ENCODE measurements at regions not wholly inside any gene's neighbourhood (a gene's known extent, or its start where the extent isn't known, plus 50 kb on each side); places are given as distances from the start of the nearest gene placed in this dataset.
A peak's percentile ranks its signal among the peaks of the same experiment; 100 is the strongest.
"Not testable (repeated sequence)": the region's sequence is repeated elsewhere in the genome, so short reads cannot be mapped to it uniquely, and the experiment has no call there.

GRCh38 chr17:54408731-54409130, 491.9 kb upstream of the TOM1L1 start:
- Histone ChIP-seq H3K27ac (no peak overlapping the region), H3K27me3 (no peaks in the 10 kb centered on the region), H3K4me1 (no peaks in the 10 kb centered on the region), H3K4me3 (no peak overlapping the region), H3K9me3 (replicated peaks) (no peaks in the 10 kb centered on the region), H3K36me3 (no peaks in the 10 kb centered on the region)
- DNase-seq: no peak

GRCh38 chr17:54418467-54418866, 482.2 kb upstream of the TOM1L1 start:
- DNase-seq: no peak
- Histone ChIP-seq H3K9me3 (replicated peaks) (no peaks in the 10 kb centered on the region), H3K27me3 (no peaks in the 10 kb centered on the region), H3K36me3 (no peaks in the 10 kb centered on the region), H3K27ac (no peak overlapping the region), H3K4me1 (no peaks in the 10 kb centered on the region), H3K4me3 (no peak overlapping the region)

- Histone ChIP-seq H3K9me3 (replicated peaks) (no peaks in the 10 kb centered on the region), H3K27me3 (no peaks in the 10 kb centered on the region), H3K27ac (no peak overlapping the region), H3K4me1 (no peaks in the 10 kb centered on the region), H3K36me3 (no peaks in the 10 kb centered on the region), H3K4me3 (no peak overlapping the region)
- DNase-seq: no peak
Observed at GRCh38 chr17:54425671-54426070, 475.0 kb upstream of the TOM1L1 start.

GRCh38 chr17:54426296-54426886, 474.3 kb upstream of the TOM1L1 start:
- H3K9me3 ChIP-seq (replicated peaks): no peaks in the 10 kb centered on the region
- no peak overlapping the region for H3K27ac ChIP-seq
- no peaks in the 10 kb centered on the region for H3K4me1 ChIP-seq
- H3K27me3 ChIP-seq: no peaks in the 10 kb centered on the region
- no peaks in the 10 kb centered on the region for H3K36me3 ChIP-seq
- peak in 1 of 2 experiments; percentile 42 for DNase-seq
- H3K4me3 ChIP-seq: no peak overlapping the region

DNA sequence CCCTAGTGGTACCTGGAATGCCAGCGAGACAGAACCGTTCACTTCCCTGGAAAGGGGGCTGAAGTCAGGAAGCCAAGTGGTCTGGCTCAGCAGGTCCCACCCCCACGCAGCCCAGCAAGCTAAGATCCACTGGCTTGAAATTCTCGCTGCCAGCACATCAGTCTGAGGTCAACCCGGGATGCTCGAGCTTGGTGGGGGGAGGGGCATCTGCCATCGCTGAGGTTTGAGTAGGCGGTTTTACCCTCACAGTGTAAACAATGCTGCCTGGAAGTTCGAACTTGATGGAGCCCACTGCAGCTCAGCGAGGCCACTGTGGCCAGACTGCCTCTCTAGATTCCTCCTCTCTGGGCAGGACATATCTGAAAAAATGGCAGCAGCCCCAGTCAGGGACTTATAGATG, 464.7 kb upstream of the TOM1L1 start:
- Histone ChIP-seq H3K4me1 (no peaks in the 10 kb centered on the region), H3K27me3 (no peaks in the 10 kb centered on the region), H3K27ac (no peak overlapping the region), H3K9me3 (replicated peaks) (no peaks in the 10 kb centered on the region), H3K36me3 (no peaks in the 10 kb centered on the region), H3K4me3 (no peak overlapping the region)
- no peak for DNase-seq

DNA sequence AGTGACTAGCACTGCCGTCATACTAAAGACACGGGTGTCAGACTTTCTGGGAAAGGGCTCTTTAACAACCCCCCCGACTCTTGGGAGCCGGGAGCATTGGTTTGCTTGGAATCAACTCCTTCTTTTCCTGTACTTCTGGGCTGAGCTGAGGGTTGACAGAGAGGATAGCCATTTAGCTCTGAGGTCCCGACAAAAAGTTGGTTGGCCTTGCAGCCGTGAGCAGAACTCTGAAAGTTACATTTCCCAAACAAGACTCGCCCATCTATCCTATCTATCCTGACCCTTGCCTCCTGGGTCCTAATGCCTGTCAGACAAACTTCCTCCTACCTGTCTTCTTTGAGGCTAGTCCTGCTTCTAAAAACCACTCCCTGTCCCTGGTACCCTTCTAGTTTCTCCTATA, 460.8 kb upstream of the TOM1L1 start:
- no peaks in the 10 kb centered on the region for H3K4me1 ChIP-seq
- H3K27ac ChIP-seq: no peak overlapping the region
- H3K9me3 ChIP-seq (replicated peaks): no peaks in the 10 kb centered on the region
- H3K36me3 ChIP-seq: no peaks in the 10 kb centered on the region
- no peak for DNase-seq
- H3K27me3 ChIP-seq: no peaks in the 10 kb centered on the region
- H3K4me3 ChIP-seq: no peak overlapping the region

DNA sequence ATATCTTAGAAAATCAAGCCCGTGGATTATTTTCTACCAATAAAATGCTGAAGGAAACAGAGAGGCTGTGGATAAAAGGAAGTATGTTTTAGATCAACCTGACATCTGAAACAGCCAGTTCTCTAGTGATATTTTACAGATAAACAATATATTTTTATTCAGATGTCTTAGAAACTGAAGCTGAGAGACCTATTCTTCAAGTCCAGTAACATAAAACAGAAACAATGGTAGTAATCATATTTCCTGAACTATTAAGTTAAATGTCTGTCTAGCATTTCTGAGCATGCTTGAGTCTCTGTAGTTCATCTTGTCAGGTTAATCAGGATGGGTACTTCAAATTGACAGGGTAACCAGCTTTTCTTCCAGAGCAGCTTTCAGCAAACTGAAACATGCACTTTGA, 449.6 kb upstream of the TOM1L1 start:
- no peak for DNase-seq
- Histone ChIP-seq H3K4me3 (no peak overlapping the region), H3K27me3 (no peaks in the 10 kb centered on the region), H3K9me3 (replicated peaks) (no peaks in the 10 kb centered on the region; the same call in 1 of the 2 replicates), H3K27ac (no peak overlapping the region), H3K4me1 (no peaks in the 10 kb centered on the region), H3K36me3 (no peaks in the 10 kb centered on the region)

GRCh38 chr17:54452666-54453348, 447.8 kb upstream of the TOM1L1 start:
- H3K4me3 ChIP-seq: no peak overlapping the region
- no peaks in the 10 kb centered on the region; the same call in 1 of the 2 replicates for H3K9me3 ChIP-seq (replicated peaks)
- no peaks in the 10 kb centered on the region for H3K36me3 ChIP-seq
- no peak overlapping the region for H3K27ac ChIP-seq
- H3K27me3 ChIP-seq: no peaks in the 10 kb centered on the region
- no peaks in the 10 kb centered on the region for H3K4me1 ChIP-seq
- no peak for DNase-seq

DNA sequence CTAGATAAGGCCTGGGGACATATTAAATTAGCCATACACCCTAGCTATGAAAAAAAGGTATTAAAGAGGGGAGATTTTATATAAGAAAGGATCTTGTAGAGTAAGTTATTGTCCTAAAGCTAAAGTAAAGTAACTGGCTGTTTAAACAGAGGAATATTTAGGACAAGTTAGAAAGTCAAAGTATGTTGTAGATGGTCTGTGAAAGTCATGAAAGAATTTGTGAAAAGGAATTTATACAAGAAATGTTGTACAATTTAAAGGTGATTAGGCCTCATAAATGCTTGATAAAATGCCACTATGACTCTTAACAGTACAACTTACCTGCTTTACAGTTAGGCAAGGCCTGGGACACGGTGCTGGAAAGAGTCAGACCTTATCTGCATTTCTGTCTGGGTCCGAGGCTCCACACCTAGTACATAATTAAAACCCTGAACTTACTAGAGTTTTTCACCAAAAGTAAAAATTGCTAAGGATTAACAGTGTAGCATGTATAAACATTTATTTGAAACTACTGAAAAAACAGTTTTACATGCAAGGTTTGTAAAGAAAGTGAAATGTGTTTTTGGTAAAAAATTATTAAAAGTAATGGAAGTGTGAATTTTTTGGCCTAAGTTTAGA, 445.3 kb upstream of the TOM1L1 start:
- DNase-seq: no peak
- H3K36me3 ChIP-seq: no peaks in the 10 kb centered on the region
- H3K9me3 ChIP-seq (replicated peaks): no peaks in the 10 kb centered on the region; the same call in 1 of the 2 replicates
- no peaks in the 10 kb centered on the region for H3K4me1 ChIP-seq
- H3K4me3 ChIP-seq: no peak overlapping the region
- H3K27me3 ChIP-seq: no peaks in the 10 kb centered on the region
- no peak overlapping the region for H3K27ac ChIP-seq

DNA sequence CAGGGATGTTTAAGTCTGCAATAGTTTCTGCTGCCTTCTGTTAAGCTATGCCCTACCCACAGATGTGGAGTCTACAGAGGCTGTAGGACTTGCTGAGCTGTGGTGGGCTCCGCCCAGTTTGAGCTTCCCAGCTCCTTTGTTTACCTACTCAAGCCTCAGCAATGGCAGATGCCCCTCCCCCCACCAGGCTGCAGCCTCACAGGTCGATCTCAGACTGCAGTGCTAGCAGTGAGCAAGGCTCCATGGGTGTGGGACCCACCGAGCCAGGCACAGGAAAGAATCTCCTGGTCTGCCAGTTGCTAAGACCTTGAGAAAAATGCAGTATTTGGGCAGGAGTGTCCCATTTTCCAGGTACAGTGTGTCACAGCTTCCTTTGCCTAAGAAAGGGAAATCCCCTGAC, 435.2 kb upstream of the TOM1L1 start:
- not testable (repeated sequence) for H3K4me3 ChIP-seq; H3K4me1 ChIP-seq; H3K36me3 ChIP-seq; H3K27ac ChIP-seq; H3K27me3 ChIP-seq; H3K9me3 ChIP-seq (replicated peaks); DNase-seq

DNA sequence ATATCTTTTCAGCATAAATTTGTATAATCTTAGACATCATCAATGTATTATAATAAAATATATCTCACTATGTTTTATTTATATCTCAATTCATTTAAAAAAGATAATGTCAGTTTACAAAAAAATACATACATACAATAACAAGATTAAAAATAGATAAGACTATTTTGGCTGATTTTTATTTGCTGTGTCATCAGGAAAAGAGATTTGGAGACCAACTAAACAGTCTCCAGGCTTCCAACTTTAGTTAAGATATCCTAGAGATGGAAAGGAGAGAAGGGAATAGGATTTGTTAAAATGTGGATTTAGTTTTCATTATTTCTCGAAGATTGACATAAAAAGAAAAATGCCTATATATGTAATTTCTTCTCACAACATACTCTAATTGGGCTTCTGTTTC, 433.8 kb upstream of the TOM1L1 start:
- no peaks in the 10 kb centered on the region for H3K27me3 ChIP-seq
- H3K4me3 ChIP-seq: no peak overlapping the region
- no peaks in the 10 kb centered on the region for H3K4me1 ChIP-seq
- no peaks in the 10 kb centered on the region for H3K36me3 ChIP-seq
- no peak overlapping the region for H3K27ac ChIP-seq
- DNase-seq: no peak
- H3K9me3 ChIP-seq (replicated peaks): no peaks in the 10 kb centered on the region

- DNase-seq: no peak
- H3K27me3 ChIP-seq: no peaks in the 10 kb centered on the region
- no peaks in the 10 kb centered on the region for H3K36me3 ChIP-seq
- H3K9me3 ChIP-seq (replicated peaks): no peaks in the 10 kb centered on the region
- no peaks in the 10 kb centered on the region for H3K4me1 ChIP-seq
- H3K27ac ChIP-seq: no peak overlapping the region
- no peak overlapping the region for H3K4me3 ChIP-seq
Observed at GRCh38 chr17:54482843-54483242, 417.8 kb upstream of the TOM1L1 start.

DNA sequence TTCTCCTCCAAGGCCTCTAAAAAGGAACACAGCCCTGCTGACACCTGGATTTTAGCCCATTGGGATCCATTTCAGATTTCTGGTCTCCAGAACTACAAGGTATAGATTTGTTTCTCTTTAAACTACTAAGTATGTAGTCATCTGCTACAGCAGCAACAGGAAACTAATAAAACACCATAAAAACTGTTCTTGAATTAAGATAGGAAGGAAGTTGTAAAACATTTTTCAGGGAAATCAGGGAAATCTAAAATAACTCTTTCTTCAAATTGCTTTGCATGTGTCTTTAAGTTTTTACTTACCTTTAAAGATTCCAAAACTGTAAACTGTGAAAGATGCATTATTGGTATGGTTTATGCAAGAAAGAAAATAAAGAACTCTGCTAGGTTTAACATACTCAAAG, 407.0 kb upstream of the TOM1L1 start:
- no peak overlapping the region for H3K27ac ChIP-seq
- H3K36me3 ChIP-seq: no peaks in the 10 kb centered on the region
- H3K4me3 ChIP-seq: no peak overlapping the region
- no peaks in the 10 kb centered on the region for H3K27me3 ChIP-seq
- H3K9me3 ChIP-seq (replicated peaks): no peaks in the 10 kb centered on the region
- no peak for DNase-seq
- no peaks in the 10 kb centered on the region for H3K4me1 ChIP-seq

DNA sequence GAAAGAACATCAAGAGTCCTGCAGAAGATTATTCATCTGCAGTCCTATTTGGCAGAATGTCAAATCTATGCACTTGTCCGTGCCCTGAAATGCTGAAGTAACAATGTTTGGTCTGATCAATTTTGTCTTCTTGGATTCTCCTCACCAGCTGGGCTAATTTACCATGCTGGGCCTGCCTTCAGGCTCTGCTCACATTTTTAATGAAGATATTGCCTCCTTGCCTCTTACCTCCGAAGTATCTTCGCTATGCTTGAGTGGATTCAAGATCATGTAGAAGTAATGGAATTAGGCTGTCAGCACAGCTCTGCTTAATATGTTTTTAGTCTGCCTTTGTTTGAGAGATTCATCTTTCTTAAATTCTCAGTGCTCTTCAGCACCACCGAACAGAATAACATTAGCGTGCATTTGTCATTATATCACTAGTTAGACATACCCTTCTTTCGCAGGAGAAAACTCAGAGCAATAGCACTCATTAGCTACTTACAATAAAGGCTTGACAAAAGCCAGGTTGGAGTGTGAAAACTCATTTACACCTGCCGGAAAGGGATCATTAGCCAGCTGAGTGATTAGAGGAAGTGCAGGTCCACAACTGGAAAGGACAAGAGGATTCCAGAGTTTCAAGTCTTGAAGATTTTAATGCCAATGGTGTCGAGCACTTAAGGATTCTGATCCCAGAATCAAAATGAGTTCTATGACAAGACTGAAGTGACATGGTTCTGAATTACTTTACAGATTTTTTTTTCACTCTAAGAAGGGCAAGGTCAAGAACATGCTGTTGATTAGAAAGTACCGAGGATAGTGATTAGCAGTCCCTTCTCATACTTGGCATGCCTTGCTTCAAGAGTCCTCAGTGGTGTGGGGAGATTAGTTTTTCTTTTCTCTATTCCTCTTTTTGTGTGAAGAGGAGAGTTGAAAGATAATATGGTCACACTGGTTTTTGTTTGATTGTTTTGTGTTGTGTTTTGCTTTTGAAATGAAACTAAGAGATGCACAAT, 405.6 kb upstream of the TOM1L1 start:
- Histone ChIP-seq H3K9me3 (replicated peaks) (no peaks in the 10 kb centered on the region), H3K4me1 (no peaks in the 10 kb centered on the region), H3K27ac (no peak overlapping the region), H3K27me3 (no peaks in the 10 kb centered on the region), H3K4me3 (no peak overlapping the region), H3K36me3 (no peaks in the 10 kb centered on the region)
- DNase-seq: no peak

DNA sequence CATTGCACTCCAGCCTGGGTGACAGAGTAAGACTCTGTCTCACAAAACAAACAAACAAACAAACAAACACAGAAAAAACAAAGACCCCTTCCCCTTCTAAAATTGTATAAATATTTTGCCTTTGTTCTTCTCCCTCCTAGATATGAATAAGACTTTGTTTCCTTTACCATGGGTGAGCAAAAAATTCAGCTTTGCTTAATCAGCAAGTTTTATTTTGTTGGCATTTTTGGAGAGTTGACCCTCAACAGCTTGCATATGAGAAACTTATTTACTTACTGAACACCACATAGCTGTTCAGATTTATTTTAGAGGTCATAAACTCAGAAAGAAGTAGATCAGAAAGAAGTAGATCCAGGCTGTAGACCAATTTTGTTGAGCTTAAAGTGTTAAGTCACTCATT, 395.2 kb upstream of the TOM1L1 start:
- Histone ChIP-seq H3K27me3 (no peaks in the 10 kb centered on the region), H3K9me3 (replicated peaks) (no peaks in the 10 kb centered on the region), H3K4me1 (no peaks in the 10 kb centered on the region), H3K36me3 (no peaks in the 10 kb centered on the region), H3K27ac (no peak overlapping the region), H3K4me3 (no peak overlapping the region)
- no peak for DNase-seq
